K562 (cell line): ENCODE measurements at regions not wholly inside any gene's neighbourhood (a gene's known extent, or its start where the extent isn't known, plus 50 kb on each side); places are given as distances from the start of the nearest gene placed in this dataset.

Experiments used
- FOSL1 ChIP-seq: fragments of 200-800 bp; sonication (Bioruptor generic); conservative IDR thresholded peaks from 2 replicates; pipeline ENCODE4 v1.6.1; 2016; ENCODE audit warnings: missing genetic modification characterization, missing compliant biosample characterization
- FOXA3 ChIP-seq, 2 experiments: fragments of 450-650 bp in 1 of 2; sonication (generic) in 1 of 2; formaldehyde crosslinking; IDR thresholded peaks in 1 of 2; conservative IDR thresholded peaks in 1 of 2; 2 replicates each; pipeline versions ENCODE4 v1.4.0 to v1.8.0; 2020 to 2022; ENCODE audit warnings: mild to moderate bottlenecking in 2 of 2, missing genetic modification reagents in 1 of 2
- FOXK2 ChIP-seq, 2 experiments: fragments of 450-650 bp; IDR thresholded peaks in 1 of 2; conservative IDR thresholded peaks in 1 of 2; 2 replicates each; pipeline ENCODE4 v1.6.1; 2016; ENCODE audit warnings: low read depth in 2 of 2, mild to moderate bottlenecking in 1 of 2
- GABPA ChIP-seq: fragments of 200-800 bp; sonication (Bioruptor generic); conservative IDR thresholded peaks from 2 replicates; pipeline ENCODE4 v1.6.1; 2016; ENCODE audit warnings: low read depth, missing genetic modification characterization, missing compliant biosample characterization
- HEY1 ChIP-seq: fragments of 250-450 bp; sonication (Bioruptor Pico); IDR thresholded peaks from 2 replicates; pipeline ENCODE4 v1.5.0; 2020; ENCODE audit warnings: mild to moderate bottlenecking, moderate library complexity, borderline replicate concordance
- IRF2 ChIP-seq: sonication (generic); formaldehyde crosslinking; IDR thresholded peaks from 2 replicates; pipeline ENCODE4 v1.8.1; 2022; ENCODE audit warnings: mild to moderate bottlenecking, missing genetic modification reagents
- JUN ChIP-seq, 2 experiments: sonication (generic) in 1 of 2; formaldehyde crosslinking in 1 of 2; IDR thresholded peaks; 2 replicates each; pipeline versions ENCODE4 v1.6.1 to v1.8.0; 2012 to 2022; ENCODE audit warnings: borderline replicate concordance in 2 of 2, mild to moderate bottlenecking in 2 of 2, improper control_type of control experiment in 1 of 2, low read depth in 1 of 2, low read length in 1 of 2, missing genetic modification reagents in 1 of 2
- MITF ChIP-seq: IDR thresholded peaks from 2 replicates; pipeline ENCODE4 v1.6.1; 2014; ENCODE audit warnings: antibody characterized with exemption
- NUFIP1 ChIP-seq: fragments of 450-650 bp; IDR thresholded peaks from 2 replicates; pipeline ENCODE4 v1.6.1; 2018; ENCODE audit not compliant: partially characterized antibody
- RUNX1 ChIP-seq: sonication (generic); IDR thresholded peaks from 2 replicates; pipeline ENCODE4 v1.6.1; 2016; ENCODE audit warnings: antibody characterized with exemption, low read depth
- SMARCC2 ChIP-seq: fragments of 450-650 bp; IDR thresholded peaks from 2 replicates; pipeline ENCODE4 v1.6.1; 2017; ENCODE audit warnings: antibody characterized with exemption, moderate library complexity, mild to moderate bottlenecking, low read depth
- TCF3 ChIP-seq: sonication (generic); formaldehyde crosslinking; IDR thresholded peaks from 2 replicates; pipeline ENCODE4 v1.4.0; 2020; ENCODE audit warnings: mild to moderate bottlenecking, missing genetic modification reagents
- TEAD4 ChIP-seq, 2 experiments: sonication (generic) in 1 of 2; formaldehyde crosslinking in 1 of 2; IDR thresholded peaks; 2 replicates each; pipeline versions ENCODE4 v1.6.1 to v1.8.0; 2012 to 2022; ENCODE audit warnings: borderline replicate concordance in 1 of 2, inconsistent platforms in 1 of 2, low read length in 1 of 2, mild to moderate bottlenecking in 1 of 2, missing genetic modification reagents in 1 of 2
- ZNF146 ChIP-seq: IDR thresholded peaks from one replicate; pipeline ENCODE4 v1.6.1; 2018; ENCODE audit warnings: missing compliant biosample characterization; ENCODE audit not compliant: unreplicated experiment
- ZNF584 ChIP-seq: fragments of 200-800 bp; sonication (Bioruptor generic); IDR thresholded peaks from 2 replicates; pipeline ENCODE4 v1.6.1; 2016; ENCODE audit warnings: low read depth, mild to moderate bottlenecking, missing genetic modification characterization, missing compliant biosample characterization
- ZNF592 ChIP-seq: fragments of 450-650 bp; IDR thresholded peaks from 2 replicates; pipeline ENCODE4 v1.6.1; 2017; ENCODE audit warnings: antibody characterized with exemption, mild to moderate bottlenecking

- TF ChIP-seq FOXK2 (conservative IDR thresholded peaks at IDR 0.05 in 1 of 2, IDR thresholded peaks at IDR 0.05 in 1 of 2; ENCODE audit: low read depth in 2 of 2) = peak; percentile 94
- peak; percentile 95 for TF ChIP-seq SMARCC2
- TF ChIP-seq JUN (IDR thresholded peaks at IDR 0.05; ENCODE audit: borderline replicate concordance, low read depth, low read length) = peak; percentile 95
- peak; percentile 66; the same call in 1 of the 2 replicates for TF ChIP-seq JUN (CRISPR knock-in tag; IDR thresholded peaks at IDR 0.05; ENCODE audit: borderline replicate concordance)
- no peak for TF ChIP-seq IRF2
- no peak for TF ChIP-seq ZNF146
- peak; percentile 82 for TF ChIP-seq RUNX1
- peak; percentile 91 for TF ChIP-seq ZNF584 (CRISPR knock-in tag)
- peak; percentile 98 for TF ChIP-seq TEAD4 (IDR thresholded peaks at IDR 0.05; ENCODE audit: low read length)
- no peak for TF ChIP-seq TEAD4 (CRISPR knock-in tag; IDR thresholded peaks at IDR 0.05; ENCODE audit: borderline replicate concordance)
- TF ChIP-seq MITF = 0 out of 2 replicates have a peak, but pooled peaks have one; percentile 10
- no peak for TF ChIP-seq HEY1 (CRISPR knock-in tag)
- TF ChIP-seq FOXA3 (CRISPR knock-in tag; conservative IDR thresholded peaks at IDR 0.05 in 1 of 2, IDR thresholded peaks at IDR 0.05 in 1 of 2) = peak; percentile 95 to 97
- TF ChIP-seq FOSL1 (tag) = peak; percentile 93
- no peak for TF ChIP-seq NUFIP1
- peak; percentile 91 for TF ChIP-seq GABPA (tag)
- peak; percentile 98 for TF ChIP-seq ZNF592
- peak; percentile 95 for TF ChIP-seq TCF3 (CRISPR knock-in tag)
Measured at GRCh38 chr4:10180927-10181744, 64.5 kb upstream of the WDR1 start (continued).
